K562 (cell line): ENCODE measurements at regions not wholly inside any gene's neighbourhood (a gene's known extent, or its start where the extent isn't known, plus 50 kb on each side); places are given as distances from the start of the nearest gene placed in this dataset.

ENCODE experiments used
- ATAC-seq: fragments of 200-7000 bp; cut with Tn5 transposase; 3 replicates; pipeline ENCODE4 v1.9.1; 2020; ENCODE audit warnings: moderate library complexity
- BruUV-seq: library from RNA; stranded (reverse); fragments of 400-500 nt; replicated peaks from 2 replicates; lab custom pipeline; 2021; lab: Mats Ljungman, UMichigan
- CTCF ChIA-PET: fragments of 300-600 bp; formaldehyde crosslinking; extraction: SDS; loops from one replicate; lab custom pipeline; 2021; ENCODE audit warnings: low intra/inter-chr PET ratio; lab: Yijun Ruan, JAX
- POLR2A ChIA-PET: fragments of 300-600, 350-650 bp; sonication (Branson Sonifier 250); formaldehyde crosslinking; extraction: SDS; loops from one replicate; lab custom pipeline; 2021; ENCODE audit warnings: antibody characterized with exemption, inconsistent platforms; lab: Yijun Ruan, JAX
- DNase-seq, 4 experiments: peaks; one replicate each; pipeline versions ENCODE4 v3.0.0 to v3.0.0-alpha.2; 2011 to 2018; ENCODE audit warnings: low spot score in 3 of 4, mixed read lengths in 3 of 4; ENCODE audit errors: extremely low read depth in 1 of 4
- FAIRE-seq: peaks from 2 replicates; lab custom pipeline; 2011; peaks lifted over from hg19 to GRCh38; lab: Jason Lieb, UNC
- H2AFZ ChIP-seq: 2 replicates; pipeline ENCODE4 v1.6.0; 2011; ENCODE audit warnings: low read depth, low read length, control low read depth, inconsistent platforms
- H3K27ac ChIP-seq: fragments of 200-600 bp; 3 replicates; pipeline ENCODE4 v1.8.0; 2011; ENCODE audit warnings: low read depth, mild to moderate bottlenecking, control low read depth, inconsistent platforms, low read length, moderate library complexity, mixed read lengths; ENCODE audit errors: extremely low read depth
- H3K27me3 ChIP-seq, 2 experiments: fragments of 300-600 bp in 1 of 2; 2 replicates in 1 of 2; 3 replicates in 1 of 2; pipeline versions ENCODE4 v1.6.0 to v1.8.0; 2011; ENCODE audit warnings: inconsistent platforms in 2 of 2, low read length in 2 of 2, mild to moderate bottlenecking in 1 of 2, mixed read lengths in 1 of 2, moderate library complexity in 1 of 2; ENCODE audit not compliant: control insufficient read depth in 2 of 2, insufficient read depth in 2 of 2
- H3K36me3 ChIP-seq: fragments of 300-600 bp; 3 replicates; pipeline ENCODE4 v1.8.0; 2011; ENCODE audit warnings: mild to moderate bottlenecking, low read length, inconsistent platforms; ENCODE audit not compliant: control insufficient read depth, insufficient read depth
- H3K4me1 ChIP-seq, 2 experiments: fragments of 200-600 bp in 1 of 2; replicated peaks in 1 of 2; 2 replicates in 1 of 2; 3 replicates in 1 of 2; pipeline versions ENCODE4 v1.5.1 to v1.8.0; 2011; ENCODE audit warnings: inconsistent platforms in 2 of 2, low read length in 2 of 2, mild to moderate bottlenecking in 1 of 2, mixed read lengths in 1 of 2, moderate library complexity in 1 of 2; ENCODE audit not compliant: control insufficient read depth in 2 of 2, insufficient read depth in 2 of 2
- H3K4me2 ChIP-seq: 2 replicates; pipeline ENCODE4 v1.6.1; 2011; ENCODE audit warnings: low read length, control low read depth, inconsistent platforms, mixed read lengths; ENCODE audit not compliant: insufficient read depth
- H3K4me3 ChIP-seq: fragments of 200-600 bp; sonication (generic), shearing (Covaris generic); 2 replicates; pipeline ENCODE4 v1.5.1; 2016; ENCODE audit warnings: control low read depth, inconsistent platforms
- H3K79me2 ChIP-seq: fragments of 200-600 bp; 3 replicates; pipeline ENCODE4 v1.8.0; 2011; ENCODE audit warnings: low read length, inconsistent platforms; ENCODE audit not compliant: control insufficient read depth, insufficient read depth
- H3K9ac ChIP-seq, 2 experiments: 2 replicates each; pipeline versions ENCODE4 v1.6.0 to v1.6.1; 2011; ENCODE audit warnings: low read depth in 2 of 2, low read length in 2 of 2, control low read depth in 1 of 2, inconsistent platforms in 1 of 2, mild to moderate bottlenecking in 1 of 2, mixed read lengths in 1 of 2; ENCODE audit not compliant: insufficient read depth in 1 of 2
- H3K9me1 ChIP-seq: one replicate; pipeline ENCODE4 v1.6.0; 2011; ENCODE audit warnings: inconsistent platforms, mild to moderate bottlenecking, low read length, moderate library complexity; ENCODE audit not compliant: control insufficient read depth, insufficient read depth
- H3K9me3 ChIP-seq: replicated peaks from 2 replicates; pipeline ENCODE4 v1.5.1; 2011; ENCODE audit warnings: low read depth, low read length, inconsistent platforms; ENCODE audit not compliant: control insufficient read depth, insufficient read depth
- H4K20me1 ChIP-seq: replicated peaks from 2 replicates; pipeline ENCODE4 v1.6.1; 2011; ENCODE audit warnings: low read length, inconsistent platforms, mixed read lengths; ENCODE audit not compliant: control insufficient read depth, insufficient read depth
- SIN3B ChIP-seq: fragments of 450-650 bp; IDR thresholded peaks from 2 replicates; pipeline ENCODE4 v1.6.1; 2017; ENCODE audit warnings: low read depth, mild to moderate bottlenecking, moderate library complexity
- ZNF232 ChIP-seq: sonication (generic); formaldehyde crosslinking; IDR thresholded peaks from 2 replicates; pipeline ENCODE4 v1.8.0; 2022; ENCODE audit warnings: mild to moderate bottlenecking, missing genetic modification reagents
- WGBS: fragments of 100-300 bp; shearing (Covaris generic); methylation state at CpG from one replicate; pipeline ENCODE4 v1.1.6; 2016; ENCODE audit warnings: low coverage, mixed read lengths; ENCODE audit not compliant: insufficient coverage; ENCODE audit errors: missing lambda C conversion rate; 5-methylcytosine and 5-hydroxymethylcytosine counted together
- in situ Hi-C: fragments of 300-500 bp; cut with MboI; formaldehyde crosslinking; loops from 4 replicates; pipeline ENCODE4 v1.15.0; 2018; ENCODE audit warnings: inconsistent platforms, mixed read lengths
- intact Hi-C: fragments of 100-400 bp; cut with micrococcal nuclease; formaldehyde crosslinking; loops from 2 replicates; pipeline ENCODE4 v1.14.2; 2022

DNA sequence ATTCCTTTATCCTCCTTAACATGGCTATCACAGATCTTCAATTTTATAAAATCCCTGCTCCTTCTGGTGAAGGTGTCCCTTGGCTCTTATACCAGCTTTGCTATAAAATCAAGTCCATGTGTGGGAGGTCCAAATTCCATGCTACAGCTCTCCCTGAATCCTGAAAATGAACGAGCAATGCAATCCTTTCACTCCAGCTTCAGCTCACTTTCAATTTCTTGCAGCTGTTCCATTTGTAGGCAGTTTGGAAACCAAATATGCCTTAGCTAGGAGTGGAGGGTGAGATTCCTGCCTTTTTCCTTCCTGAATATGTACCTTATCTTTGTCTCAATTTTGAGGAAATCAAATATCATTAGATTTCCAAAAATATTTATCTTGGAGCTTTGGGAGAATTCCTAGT, 402.6 kb downstream of the TTLL7 start:
- Histone ChIP-seq H3K9ac (no peak overlapping the region), H3K79me2 (no peaks in the 10 kb centered on the region), H3K9me3 (no peaks in the 10 kb centered on the region), H3K4me1 (no peaks in the 10 kb centered on the region), H3K36me3 (no peaks in the 10 kb centered on the region), H3K4me2 (no peak overlapping the region), H2AFZ (no peak overlapping the region), H3K27ac (no peak overlapping the region), H3K9me1 (no peaks in the 10 kb centered on the region), H4K20me1 (no peaks in the 10 kb centered on the region), H3K4me3 (no peak overlapping the region), H3K27me3 (no peaks in the 10 kb centered on the region)
- BruUV-seq, result no TSS peak
- ChIA-PET CTCF (no interaction called here), POLR2A (no interaction called here)
- in situ Hi-C loops, result no loop called here
- intact Hi-C loops, result no loop called here
- FAIRE-seq (no peak), DNase-seq (no peak), ATAC-seq (no peak)
- WGBS, result 0% methylated on average over 1 of the region's 1 CpG
- no peak for TF ChIP-seq ZNF232 (CRISPR knock-in tag)

DNA sequence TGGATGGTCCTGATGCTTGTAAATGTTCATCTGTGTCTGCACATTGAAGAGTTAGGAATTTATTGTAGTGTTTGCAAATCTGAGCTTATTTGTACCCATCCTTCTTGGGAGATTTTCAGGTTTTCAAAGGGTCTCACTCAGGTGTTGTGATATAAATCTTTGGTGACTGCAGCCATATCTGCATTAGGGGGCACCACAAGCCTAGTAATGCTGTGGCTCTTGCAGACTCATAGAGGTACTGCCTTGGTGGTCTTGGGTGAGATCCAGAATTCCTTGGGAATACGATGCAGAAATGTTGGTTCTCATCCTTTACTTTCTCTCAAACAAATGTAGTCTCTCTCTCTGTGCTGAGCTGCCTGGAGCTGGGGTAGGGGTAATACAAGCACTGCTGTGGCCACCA, 405.9 kb downstream of the TTLL7 start:
- no peaks in the 10 kb centered on the region for H3K36me3 ChIP-seq
- 0% methylated on average over 1 of the region's 1 CpG for WGBS
- no peak for ATAC-seq

More for the DNA sequence above, 405.9 kb downstream of the TTLL7 start:
- no TSS peak for BruUV-seq
- POLR2A ChIA-PET, result no interaction called here
- Histone ChIP-seq H3K4me1 (no peaks in the 10 kb centered on the region), H3K9me3 (no peaks in the 10 kb centered on the region), H3K9ac (no peak overlapping the region), H3K27me3 (no peaks in the 10 kb centered on the region)
- no peak for DNase-seq
- no peak for FAIRE-seq
- intact Hi-C loops (no loop called here), in situ Hi-C loops (no loop called here)
- TF ChIP-seq SIN3B, result no peak
- TF ChIP-seq, all 486 proteins: peak for 0
- no peaks in the 10 kb centered on the region for H4K20me1 ChIP-seq
- no peaks in the 10 kb centered on the region for H3K79me2 ChIP-seq
- H3K4me3 ChIP-seq, result no peak overlapping the region
- CTCF ChIA-PET, result no interaction called here
- no peak overlapping the region for H2AFZ ChIP-seq
- H3K4me2 ChIP-seq, result no peak overlapping the region
- H3K27ac ChIP-seq, result no peak overlapping the region
- H3K9me1 ChIP-seq, result no peaks in the 10 kb centered on the region
